K562 (cell line): ENCODE measurements at regions not wholly inside any gene's neighbourhood (a gene's known extent, or its start where the extent isn't known, plus 50 kb on each side); places are given as distances from the start of the nearest gene placed in this dataset.

Experiments used
- ATAC-seq: fragments of 200-7000 bp; cut with Tn5 transposase; 3 replicates; pipeline ENCODE4 v1.9.1; 2020; ENCODE audit warnings: moderate library complexity
- BruUV-seq: library from RNA; stranded (reverse); fragments of 400-500 nt; replicated peaks from 2 replicates; lab custom pipeline; 2021; lab: Mats Ljungman, UMichigan
- CTCF ChIA-PET: fragments of 300-600 bp; formaldehyde crosslinking; extraction: SDS; loops from one replicate; lab custom pipeline; 2021; ENCODE audit warnings: low intra/inter-chr PET ratio; lab: Yijun Ruan, JAX
- POLR2A ChIA-PET: fragments of 300-600, 350-650 bp; sonication (Branson Sonifier 250); formaldehyde crosslinking; extraction: SDS; loops from one replicate; lab custom pipeline; 2021; ENCODE audit warnings: antibody characterized with exemption, inconsistent platforms; lab: Yijun Ruan, JAX
- DNase-seq, 4 experiments: peaks; one replicate each; pipeline versions ENCODE4 v3.0.0 to v3.0.0-alpha.2; 2011 to 2018; ENCODE audit warnings: low spot score in 3 of 4, mixed read lengths in 3 of 4; ENCODE audit errors: extremely low read depth in 1 of 4
- FAIRE-seq: peaks from 2 replicates; lab custom pipeline; 2011; peaks lifted over from hg19 to GRCh38; lab: Jason Lieb, UNC
- H2AFZ ChIP-seq: 2 replicates; pipeline ENCODE4 v1.6.0; 2011; ENCODE audit warnings: low read depth, low read length, control low read depth, inconsistent platforms
- H3K27ac ChIP-seq: fragments of 200-600 bp; 3 replicates; pipeline ENCODE4 v1.8.0; 2011; ENCODE audit warnings: low read depth, mild to moderate bottlenecking, control low read depth, inconsistent platforms, low read length, moderate library complexity, mixed read lengths; ENCODE audit errors: extremely low read depth
- H3K27me3 ChIP-seq, 2 experiments: fragments of 300-600 bp in 1 of 2; 2 replicates in 1 of 2; 3 replicates in 1 of 2; pipeline versions ENCODE4 v1.6.0 to v1.8.0; 2011; ENCODE audit warnings: inconsistent platforms in 2 of 2, low read length in 2 of 2, mild to moderate bottlenecking in 1 of 2, mixed read lengths in 1 of 2, moderate library complexity in 1 of 2; ENCODE audit not compliant: control insufficient read depth in 2 of 2, insufficient read depth in 2 of 2
- H3K36me3 ChIP-seq: fragments of 300-600 bp; 3 replicates; pipeline ENCODE4 v1.8.0; 2011; ENCODE audit warnings: mild to moderate bottlenecking, low read length, inconsistent platforms; ENCODE audit not compliant: control insufficient read depth, insufficient read depth
- H3K4me1 ChIP-seq, 2 experiments: fragments of 200-600 bp in 1 of 2; replicated peaks in 1 of 2; 2 replicates in 1 of 2; 3 replicates in 1 of 2; pipeline versions ENCODE4 v1.5.1 to v1.8.0; 2011; ENCODE audit warnings: inconsistent platforms in 2 of 2, low read length in 2 of 2, mild to moderate bottlenecking in 1 of 2, mixed read lengths in 1 of 2, moderate library complexity in 1 of 2; ENCODE audit not compliant: control insufficient read depth in 2 of 2, insufficient read depth in 2 of 2
- H3K4me2 ChIP-seq: 2 replicates; pipeline ENCODE4 v1.6.1; 2011; ENCODE audit warnings: low read length, control low read depth, inconsistent platforms, mixed read lengths; ENCODE audit not compliant: insufficient read depth
- H3K4me3 ChIP-seq: fragments of 200-600 bp; sonication (generic), shearing (Covaris generic); 2 replicates; pipeline ENCODE4 v1.5.1; 2016; ENCODE audit warnings: control low read depth, inconsistent platforms
- H3K79me2 ChIP-seq: fragments of 200-600 bp; 3 replicates; pipeline ENCODE4 v1.8.0; 2011; ENCODE audit warnings: low read length, inconsistent platforms; ENCODE audit not compliant: control insufficient read depth, insufficient read depth
- H3K9ac ChIP-seq, 2 experiments: 2 replicates each; pipeline versions ENCODE4 v1.6.0 to v1.6.1; 2011; ENCODE audit warnings: low read depth in 2 of 2, low read length in 2 of 2, control low read depth in 1 of 2, inconsistent platforms in 1 of 2, mild to moderate bottlenecking in 1 of 2, mixed read lengths in 1 of 2; ENCODE audit not compliant: insufficient read depth in 1 of 2
- H3K9me1 ChIP-seq: one replicate; pipeline ENCODE4 v1.6.0; 2011; ENCODE audit warnings: inconsistent platforms, mild to moderate bottlenecking, low read length, moderate library complexity; ENCODE audit not compliant: control insufficient read depth, insufficient read depth
- H3K9me3 ChIP-seq: replicated peaks from 2 replicates; pipeline ENCODE4 v1.5.1; 2011; ENCODE audit warnings: low read depth, low read length, inconsistent platforms; ENCODE audit not compliant: control insufficient read depth, insufficient read depth
- H4K20me1 ChIP-seq: replicated peaks from 2 replicates; pipeline ENCODE4 v1.6.1; 2011; ENCODE audit warnings: low read length, inconsistent platforms, mixed read lengths; ENCODE audit not compliant: control insufficient read depth, insufficient read depth
- BCL6 ChIP-seq: fragments of 250-450 bp; sonication (Bioruptor Pico); IDR thresholded peaks from 2 replicates; pipeline ENCODE4 v1.4.0; 2020
- FOXK2 ChIP-seq, 2 experiments: fragments of 450-650 bp; IDR thresholded peaks in 1 of 2; conservative IDR thresholded peaks in 1 of 2; 2 replicates each; pipeline ENCODE4 v1.6.1; 2016; ENCODE audit warnings: low read depth in 2 of 2, mild to moderate bottlenecking in 1 of 2
- HNRNPL ChIP-seq: fragments of 200-400 bp; formaldehyde crosslinking; IDR thresholded peaks from 2 replicates; pipeline ENCODE4 v1.6.1; 2017; ENCODE audit warnings: low read depth, mild to moderate bottlenecking, low read length
- PCBP1 ChIP-seq: fragments of 200-400 bp; formaldehyde crosslinking; IDR thresholded peaks from 2 replicates; pipeline ENCODE4 v1.6.1; 2018; ENCODE audit warnings: mild to moderate bottlenecking, low read depth, low read length; ENCODE audit not compliant: poor library complexity, severe bottlenecking
- PML ChIP-seq: IDR thresholded peaks from 2 replicates; pipeline ENCODE4 v1.6.1; 2012; ENCODE audit warnings: low read length, inconsistent platforms
- RBBP5 ChIP-seq: fragments of 200-600 bp; sonication (generic); IDR thresholded peaks from 2 replicates; pipeline ENCODE4 v1.6.1; 2012; ENCODE audit warnings: borderline replicate concordance, mild to moderate bottlenecking, low read length, control low read depth, inconsistent platforms; ENCODE audit not compliant: insufficient read depth, poor library complexity, severe bottlenecking
- RBM15 ChIP-seq: fragments of 200-400 bp; formaldehyde crosslinking; IDR thresholded peaks from 2 replicates; pipeline ENCODE4 v1.6.1; 2018; ENCODE audit warnings: mild to moderate bottlenecking, low read length, moderate library complexity; ENCODE audit not compliant: insufficient read depth
- SMAD3 ChIP-seq: fragments of 450-650 bp; formaldehyde crosslinking; conservative IDR thresholded peaks from 2 replicates; pipeline ENCODE4 v1.4.0; 2020; ENCODE audit warnings: mild to moderate bottlenecking
- SMARCA4 ChIP-seq: fragments of 450-650 bp; IDR thresholded peaks from 2 replicates; pipeline ENCODE4 v1.6.1; 2016
- SMARCA5 ChIP-seq: fragments of 450-650 bp; IDR thresholded peaks from 2 replicates; pipeline ENCODE4 v1.6.1; 2016
- TAL1 ChIP-seq: fragments of 450-650 bp; IDR thresholded peaks from 2 replicates; pipeline ENCODE4 v1.6.1; 2016; ENCODE audit warnings: mild to moderate bottlenecking
- ZC3H4 ChIP-seq: sonication (generic); formaldehyde crosslinking; IDR thresholded peaks from 2 replicates; pipeline ENCODE4 v1.9.0; 2021; ENCODE audit warnings: missing genetic modification reagents, borderline replicate concordance
- ZNF354B ChIP-seq: fragments of 250-450 bp; sonication (Bioruptor Pico); IDR thresholded peaks from 2 replicates; pipeline ENCODE4 v1.4.0; 2020
- ZNF696 ChIP-seq: fragments of 250-450 bp; sonication (Bioruptor Pico); conservative IDR thresholded peaks from 2 replicates; pipeline ENCODE4 v1.4.0; 2020; ENCODE audit warnings: mild to moderate bottlenecking, moderate library complexity
- WGBS: fragments of 100-300 bp; shearing (Covaris generic); methylation state at CpG from one replicate; pipeline ENCODE4 v1.1.6; 2016; ENCODE audit warnings: low coverage, mixed read lengths; ENCODE audit not compliant: insufficient coverage; ENCODE audit errors: missing lambda C conversion rate; 5-methylcytosine and 5-hydroxymethylcytosine counted together
- in situ Hi-C: fragments of 300-500 bp; cut with MboI; formaldehyde crosslinking; loops from 4 replicates; pipeline ENCODE4 v1.15.0; 2018; ENCODE audit warnings: inconsistent platforms, mixed read lengths
- intact Hi-C: fragments of 100-400 bp; cut with micrococcal nuclease; formaldehyde crosslinking; loops from 2 replicates; pipeline ENCODE4 v1.14.2; 2022
- TF ChIP-seq, protein P1 (sequence below): fragments of 250-450 bp; sonication (Bioruptor Pico); IDR thresholded peaks from 2 replicates; pipeline ENCODE4 v1.4.0; 2020
- TF ChIP-seq, protein P2 (sequence below): sonication (generic); formaldehyde crosslinking; IDR thresholded peaks from 2 replicates; pipeline ENCODE4 v1.8.0; 2022; ENCODE audit warnings: mild to moderate bottlenecking, missing genetic modification reagents

DNA sequence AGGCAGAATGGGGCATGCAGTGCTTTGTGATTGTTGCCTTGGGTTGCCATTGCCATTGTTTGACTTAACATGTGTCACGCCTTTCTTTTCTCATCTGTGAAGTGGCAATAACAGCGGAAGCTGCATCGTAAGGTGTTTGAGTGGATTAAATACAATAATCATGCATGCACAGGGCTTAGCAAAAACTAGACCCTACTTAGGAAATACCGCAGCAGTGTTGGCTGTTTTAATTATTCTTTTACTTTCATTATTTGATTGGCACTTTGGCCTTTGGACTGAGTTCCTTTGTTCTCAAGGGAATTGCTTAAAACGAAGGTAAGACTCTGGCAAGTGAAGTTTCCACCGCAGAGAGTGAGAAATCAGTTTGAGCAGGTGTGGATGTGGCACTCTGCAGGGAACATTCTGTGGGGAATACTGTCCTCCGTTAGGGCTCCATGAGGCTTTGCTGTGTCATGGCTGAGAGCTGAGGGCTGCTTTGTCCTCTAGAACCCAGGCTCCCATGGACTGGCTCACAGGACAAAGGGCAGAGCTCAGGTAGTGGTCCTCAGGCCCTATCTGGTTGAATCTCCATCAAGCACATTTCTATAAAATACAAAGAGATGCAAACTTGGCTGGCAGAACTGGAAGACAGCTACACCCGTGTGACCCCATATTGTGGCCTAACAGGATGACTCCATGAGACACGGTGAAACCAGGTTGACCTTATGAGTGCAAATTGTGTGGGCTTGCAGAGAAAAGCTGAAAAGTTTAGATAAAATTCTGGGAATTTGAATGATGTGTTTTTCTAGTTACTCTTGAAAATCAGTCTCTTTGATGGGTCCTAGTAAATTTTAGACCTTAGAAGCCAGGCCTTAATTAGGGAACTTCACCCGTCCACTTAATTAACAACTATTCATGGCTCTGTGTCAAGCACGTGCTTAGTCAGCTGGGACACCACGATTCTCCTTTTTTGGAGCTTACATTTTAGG, 407.2 kb downstream of the KCNRG start:
- peak; percentile 19 to 78 (median 32) for DNase-seq
- in situ Hi-C loops: loop anchor here (25.0 kb wide), 1 partner anchor 435 kb away; the partner anchor contains the start of gene TRIM13
- FAIRE-seq: peak; percentile 75
- WGBS: 26% methylated on average over 12 of the region's 12 CpGs
- CTCF ChIA-PET: no interaction called here
- POLR2A ChIA-PET: interaction anchor here (0.6 to 1.5 kb wide), 7 partner anchors 9 to 632 kb away, joined by 3 to 7 read pairs (median 3); no protein-coding TSS in a partner anchor
- Histone ChIP-seq H3K27ac (peak overlapping the region; percentile 75), H4K20me1 (no peaks in the 10 kb centered on the region), H2AFZ (peak overlapping the region; percentile 73), H3K9me3 (no peaks in the 10 kb centered on the region), H3K9ac (peak overlapping the region; percentile 40 to 73; a peak in 3 of 4 replicates), H3K4me3 (no peak overlapping the region), H3K27me3 (no peaks in the 10 kb centered on the region), H3K4me2 (peak overlapping the region; percentile 54), H3K36me3 (no peaks in the 10 kb centered on the region), H3K4me1 (peaks cover 0 to 39% of the 10 kb centered on the region in 2 experiments; a peak in 2 of 5 replicates), H3K9me1 (no peaks in the 10 kb centered on the region), H3K79me2 (no peaks in the 10 kb centered on the region)
- ATAC-seq: peak; percentile 77
- intact Hi-C loops: loop anchor here (10.0 kb wide), 1 partner anchor 492 kb away; no protein-coding TSS in a partner anchor
- BruUV-seq: no TSS peak
- TF ChIP-seq RBM15 (no peak), ZC3H4 (CRISPR knock-in tag) (no peak), RBBP5 (no peak), ZNF354B (CRISPR knock-in tag) (no peak), PCBP1 (no peak), PML (no peak), SMARCA5 (no peak), ZNF696 (CRISPR knock-in tag) (no peak), TAL1 (peak; percentile 44; the same call in 1 of the 2 replicates), BCL6 (CRISPR knock-in tag) (no peak), SMARCA4 (no peak), SMAD3 (no peak), FOXK2 (conservative IDR thresholded peaks at IDR 0.05 in 1 of 2, IDR thresholded peaks at IDR 0.05 in 1 of 2; ENCODE audit: low read depth in 2 of 2) (no peak), HNRNPL (no peak)
- TF ChIP-seq, protein P1, sequence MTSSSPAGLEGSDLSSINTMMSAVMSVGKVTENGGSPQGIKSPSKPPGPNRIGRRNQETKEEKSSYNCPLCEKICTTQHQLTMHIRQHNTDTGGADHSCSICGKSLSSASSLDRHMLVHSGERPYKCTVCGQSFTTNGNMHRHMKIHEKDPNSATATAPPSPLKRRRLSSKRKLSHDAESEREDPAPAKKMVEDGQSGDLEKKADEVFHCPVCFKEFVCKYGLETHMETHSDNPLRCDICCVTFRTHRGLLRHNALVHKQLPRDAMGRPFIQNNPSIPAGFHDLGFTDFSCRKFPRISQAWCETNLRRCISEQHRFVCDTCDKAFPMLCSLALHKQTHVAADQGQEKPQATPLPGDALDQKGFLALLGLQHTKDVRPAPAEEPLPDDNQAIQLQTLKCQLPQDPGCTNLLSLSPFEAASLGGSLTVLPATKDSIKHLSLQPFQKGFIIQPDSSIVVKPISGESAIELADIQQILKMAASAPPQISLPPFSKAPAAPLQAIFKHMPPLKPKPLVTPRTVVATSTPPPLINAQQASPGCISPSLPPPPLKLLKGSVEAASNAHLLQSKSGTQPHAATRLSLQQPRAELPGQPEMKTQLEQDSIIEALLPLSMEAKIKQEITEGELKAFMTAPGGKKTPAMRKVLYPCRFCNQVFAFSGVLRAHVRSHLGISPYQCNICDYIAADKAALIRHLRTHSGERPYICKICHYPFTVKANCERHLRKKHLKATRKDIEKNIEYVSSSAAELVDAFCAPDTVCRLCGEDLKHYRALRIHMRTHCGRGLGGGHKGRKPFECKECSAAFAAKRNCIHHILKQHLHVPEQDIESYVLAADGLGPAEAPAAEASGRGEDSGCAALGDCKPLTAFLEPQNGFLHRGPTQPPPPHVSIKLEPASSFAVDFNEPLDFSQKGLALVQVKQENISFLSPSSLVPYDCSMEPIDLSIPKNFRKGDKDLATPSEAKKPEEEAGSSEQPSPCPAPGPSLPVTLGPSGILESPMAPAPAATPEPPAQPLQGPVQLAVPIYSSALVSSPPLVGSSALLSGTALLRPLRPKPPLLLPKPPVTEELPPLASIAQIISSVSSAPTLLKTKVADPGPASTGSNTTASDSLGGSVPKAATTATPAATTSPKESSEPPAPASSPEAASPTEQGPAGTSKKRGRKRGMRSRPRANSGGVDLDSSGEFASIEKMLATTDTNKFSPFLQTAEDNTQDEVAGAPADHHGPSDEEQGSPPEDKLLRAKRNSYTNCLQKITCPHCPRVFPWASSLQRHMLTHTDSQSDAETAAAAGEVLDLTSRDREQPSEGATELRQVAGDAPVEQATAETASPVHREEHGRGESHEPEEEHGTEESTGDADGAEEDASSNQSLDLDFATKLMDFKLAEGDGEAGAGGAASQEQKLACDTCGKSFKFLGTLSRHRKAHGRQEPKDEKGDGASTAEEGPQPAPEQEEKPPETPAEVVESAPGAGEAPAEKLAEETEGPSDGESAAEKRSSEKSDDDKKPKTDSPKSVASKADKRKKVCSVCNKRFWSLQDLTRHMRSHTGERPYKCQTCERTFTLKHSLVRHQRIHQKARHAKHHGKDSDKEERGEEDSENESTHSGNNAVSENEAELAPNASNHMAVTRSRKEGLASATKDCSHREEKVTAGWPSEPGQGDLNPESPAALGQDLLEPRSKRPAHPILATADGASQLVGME: no peak
- TF ChIP-seq, protein P2, sequence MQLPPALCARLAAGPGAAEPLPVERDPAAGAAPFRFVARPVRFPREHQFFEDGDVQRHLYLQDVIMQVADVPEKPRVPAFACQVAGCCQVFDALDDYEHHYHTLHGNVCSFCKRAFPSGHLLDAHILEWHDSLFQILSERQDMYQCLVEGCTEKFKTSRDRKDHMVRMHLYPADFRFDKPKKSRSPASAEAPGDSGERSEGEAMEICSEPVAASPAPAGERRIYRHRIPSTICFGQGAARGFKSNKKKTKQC (CRISPR knock-in tag): no peak
